A549 (cell line): ENCODE measurements at regions not wholly inside any gene's neighbourhood (a gene's known extent, or its start where the extent isn't known, plus 50 kb on each side); places are given as distances from the start of the nearest gene placed in this dataset.

Experiments
- BHLHE40 ChIP-seq: IDR thresholded peaks from 2 replicates; pipeline ENCODE4 v1.6.1; 2012; ENCODE audit warnings: low read depth, low read length, inconsistent platforms
- CEBPB ChIP-seq, 2 experiments: fragments of >200 bp in 1 of 2; sonication (Bioruptor Twin) in 1 of 2; formaldehyde crosslinking in 1 of 2; IDR thresholded peaks; 2 replicates each; pipeline ENCODE4 v1.6.1; 2012 to 2016
- JUNB ChIP-seq: fragments of >200 bp; sonication (Bioruptor Twin); formaldehyde crosslinking; IDR thresholded peaks from 2 replicates; pipeline ENCODE4 v1.6.1; 2016
- NR3C1 ChIP-seq: fragments of >200 bp; sonication (Bioruptor Twin); formaldehyde crosslinking; IDR thresholded peaks from 3 replicates; pipeline ENCODE4 v1.6.1; 2017
- SREBF2 ChIP-seq: fragments of 450-650 bp; IDR thresholded peaks from 2 replicates; pipeline ENCODE4 v1.6.1; 2014; ENCODE audit warnings: mild to moderate bottlenecking, moderate library complexity
- ZNF302 ChIP-seq: fragments of 250-450 bp; sonication (Bioruptor Pico); IDR thresholded peaks from 2 replicates; pipeline ENCODE4 v1.9.0; 2021; ENCODE audit warnings: inconsistent platforms, mild to moderate bottlenecking, moderate library complexity
- TF ChIP-seq, protein P1 (sequence below): fragments of >200 bp; sonication (Bioruptor Twin); formaldehyde crosslinking; IDR thresholded peaks from 3 replicates; pipeline ENCODE4 v1.5.1; 2016

DNA sequence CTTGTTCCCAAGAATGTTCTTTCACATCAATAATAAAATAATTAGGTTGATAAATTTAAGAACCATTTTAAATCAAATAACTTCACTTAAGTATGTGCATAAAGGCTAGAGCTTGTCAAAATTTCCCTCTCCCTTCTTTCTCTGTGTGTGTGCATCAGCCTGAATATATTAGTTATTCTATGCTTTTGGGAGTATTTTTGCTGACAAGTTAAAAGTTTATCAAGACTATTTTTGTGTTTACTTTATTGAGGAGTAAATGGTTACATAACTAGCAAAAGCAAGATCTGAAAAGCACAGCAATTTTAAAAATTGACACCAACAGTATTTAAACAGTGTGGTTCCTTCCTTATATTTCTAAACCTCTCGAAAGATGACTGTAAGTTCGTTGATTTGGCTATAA lies 261.7 kb downstream of the ISL1 start:
- no peak for TF ChIP-seq NR3C1
- TF ChIP-seq JUNB, result no peak
- TF ChIP-seq, protein P1, sequence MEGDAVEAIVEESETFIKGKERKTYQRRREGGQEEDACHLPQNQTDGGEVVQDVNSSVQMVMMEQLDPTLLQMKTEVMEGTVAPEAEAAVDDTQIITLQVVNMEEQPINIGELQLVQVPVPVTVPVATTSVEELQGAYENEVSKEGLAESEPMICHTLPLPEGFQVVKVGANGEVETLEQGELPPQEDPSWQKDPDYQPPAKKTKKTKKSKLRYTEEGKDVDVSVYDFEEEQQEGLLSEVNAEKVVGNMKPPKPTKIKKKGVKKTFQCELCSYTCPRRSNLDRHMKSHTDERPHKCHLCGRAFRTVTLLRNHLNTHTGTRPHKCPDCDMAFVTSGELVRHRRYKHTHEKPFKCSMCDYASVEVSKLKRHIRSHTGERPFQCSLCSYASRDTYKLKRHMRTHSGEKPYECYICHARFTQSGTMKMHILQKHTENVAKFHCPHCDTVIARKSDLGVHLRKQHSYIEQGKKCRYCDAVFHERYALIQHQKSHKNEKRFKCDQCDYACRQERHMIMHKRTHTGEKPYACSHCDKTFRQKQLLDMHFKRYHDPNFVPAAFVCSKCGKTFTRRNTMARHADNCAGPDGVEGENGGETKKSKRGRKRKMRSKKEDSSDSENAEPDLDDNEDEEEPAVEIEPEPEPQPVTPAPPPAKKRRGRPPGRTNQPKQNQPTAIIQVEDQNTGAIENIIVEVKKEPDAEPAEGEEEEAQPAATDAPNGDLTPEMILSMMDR, result no peak
- no peak for TF ChIP-seq SREBF2
- TF ChIP-seq ZNF302, result no peak
- no peak for TF ChIP-seq CEBPB (IDR thresholded peaks at IDR 0.05)
- no peak for TF ChIP-seq BHLHE40
